CMK (cell line): ENCODE measurements at regions not wholly inside any gene's neighbourhood (a gene's known extent, or its start where the extent isn't known, plus 50 kb on each side); places are given as distances from the start of the nearest gene placed in this dataset.
A peak's percentile ranks its signal among the peaks of the same experiment; 100 is the strongest.
"Not testable (repeated sequence)": the region's sequence is repeated elsewhere in the genome, so short reads cannot be mapped to it uniquely, and the experiment has no call there.

Experiments used
- DNase-seq: peaks from one replicate; pipeline ENCODE4 v3.0.0-alpha.2; 2010; ENCODE audit warnings: low read depth

DNA sequence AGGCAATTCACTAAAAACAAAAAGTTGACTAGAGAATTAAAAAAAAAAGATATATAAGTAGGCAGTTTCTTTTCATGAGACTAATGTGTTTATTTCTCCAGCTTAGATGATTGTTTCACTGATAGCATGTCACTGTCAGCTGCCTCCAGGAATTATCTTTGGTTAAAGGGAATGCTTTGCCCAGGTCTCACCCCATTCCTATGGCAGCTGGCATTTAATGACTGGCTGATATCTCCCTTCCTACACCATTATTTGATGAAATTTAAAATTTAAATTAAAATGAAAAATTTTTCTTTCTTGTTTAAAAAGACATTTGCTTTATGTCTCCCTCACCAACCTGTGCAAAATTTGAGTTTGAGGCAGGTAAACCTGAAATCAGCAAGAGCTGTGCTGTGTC is 214.5 kb upstream of the PRSS1 start:
- DNase-seq = no peak

DNA sequence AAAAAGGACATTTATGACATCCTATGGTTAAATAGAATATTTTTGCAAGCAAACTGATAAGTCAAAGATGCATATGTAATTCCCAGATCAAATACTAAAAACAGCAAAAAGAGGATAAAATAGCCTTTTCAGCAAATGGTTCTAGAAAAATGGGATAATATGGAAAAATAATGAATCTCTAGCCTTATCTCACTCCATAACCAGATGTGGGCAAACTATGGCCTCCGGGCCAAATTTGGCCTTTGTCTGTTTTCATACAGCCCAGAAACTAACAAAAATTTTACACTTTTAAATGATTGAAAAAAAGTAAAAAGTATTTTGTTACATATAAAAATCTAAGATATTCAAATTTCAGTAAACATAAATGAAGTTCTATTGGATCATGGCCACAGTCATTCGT is 215.4 kb upstream of the PRSS1 start:
- DNase-seq = no peak

DNA sequence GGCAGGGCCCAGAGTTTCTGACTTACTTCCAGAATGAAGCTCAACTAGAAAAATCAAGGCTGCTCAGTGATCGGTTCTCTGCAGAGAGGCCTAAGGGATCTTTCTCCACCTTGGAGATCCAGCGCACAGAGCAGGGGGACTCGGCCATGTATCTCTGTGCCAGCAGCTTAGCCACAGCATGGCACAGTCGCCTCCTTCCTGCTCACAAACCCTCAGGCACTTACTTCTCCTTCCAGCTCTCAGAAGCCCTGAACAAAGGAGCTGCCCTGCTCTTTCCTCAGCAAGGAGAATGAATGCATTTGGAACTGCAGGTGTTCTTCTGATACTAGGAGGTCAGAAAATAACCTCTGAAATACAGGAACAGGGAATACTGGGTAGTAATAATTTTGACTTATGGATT is 219.7 kb upstream of the PRSS1 start:
- DNase-seq = no peak

DNA sequence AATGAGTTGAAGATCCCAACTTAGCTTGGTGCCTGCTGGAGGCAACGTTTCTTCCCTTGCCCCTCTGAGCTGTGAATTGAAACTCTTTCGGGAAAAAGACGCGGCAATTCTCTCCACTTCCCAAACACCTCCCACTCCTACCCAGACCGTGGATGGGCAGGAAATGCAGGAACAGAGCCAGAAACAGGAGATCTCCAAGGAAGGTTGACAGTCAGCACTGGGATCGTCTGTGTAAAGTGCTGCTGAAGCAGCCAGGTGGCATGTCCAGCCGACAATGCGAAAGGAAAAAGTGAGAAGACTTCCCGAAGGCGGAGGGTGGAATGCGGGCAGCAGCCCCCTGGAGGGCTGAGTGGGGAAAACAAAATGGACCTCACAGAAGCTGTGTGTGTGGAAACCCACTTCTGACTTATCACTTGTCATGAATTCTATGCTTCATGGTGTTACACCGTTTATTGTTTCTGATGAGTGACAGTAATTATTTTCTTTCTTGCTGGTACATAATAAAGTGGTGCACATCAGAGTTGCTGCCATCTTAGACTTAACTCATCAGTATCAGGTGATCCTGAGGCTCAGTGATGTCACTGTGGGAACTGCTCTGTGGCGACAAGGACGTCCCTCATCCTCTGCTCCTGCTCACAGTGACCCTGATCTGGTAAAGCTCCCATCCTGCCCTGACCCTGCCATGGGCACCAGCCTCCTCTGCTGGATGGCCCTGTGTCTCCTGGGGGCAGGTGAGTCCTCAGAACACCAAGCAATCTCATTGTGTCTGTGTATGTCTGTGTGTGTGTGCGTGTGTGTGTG is 220.5 kb upstream of the PRSS1 start:
- no peak for DNase-seq

DNA sequence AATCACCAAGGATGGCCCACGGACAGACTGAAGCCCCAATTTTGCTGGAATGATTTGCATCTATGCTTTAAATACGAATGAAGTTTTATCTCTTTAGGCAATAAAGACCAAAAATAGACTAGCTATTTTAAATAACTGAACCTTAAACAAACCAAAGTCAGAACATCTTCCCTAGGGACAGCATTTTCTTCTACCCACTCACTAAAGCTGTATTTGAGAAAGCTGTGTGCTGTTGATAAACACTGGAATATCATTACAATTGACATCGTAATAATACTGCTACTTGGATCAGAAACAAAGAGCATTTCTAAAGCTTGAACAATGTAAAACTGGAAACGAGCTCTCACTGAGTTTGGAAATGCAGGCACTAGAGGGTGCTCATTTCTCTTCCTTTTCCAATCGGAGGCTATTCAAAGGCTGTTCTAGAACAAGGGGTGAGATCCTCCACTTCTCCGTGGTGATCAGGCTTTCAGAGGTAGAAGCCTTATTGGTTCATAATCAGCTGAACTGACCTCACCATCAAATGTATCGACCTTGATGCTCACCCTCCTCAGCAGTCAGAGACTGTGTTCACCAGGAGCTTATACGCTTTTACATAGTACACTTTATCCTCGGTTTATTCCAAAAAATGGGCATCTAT is 225.3 kb upstream of the PRSS1 start:
- DNase-seq = no peak

- no peak for DNase-seq
Observed at GRCh38 chr7:142522735-142523134, 226.5 kb upstream of the PRSS1 start.

DNA sequence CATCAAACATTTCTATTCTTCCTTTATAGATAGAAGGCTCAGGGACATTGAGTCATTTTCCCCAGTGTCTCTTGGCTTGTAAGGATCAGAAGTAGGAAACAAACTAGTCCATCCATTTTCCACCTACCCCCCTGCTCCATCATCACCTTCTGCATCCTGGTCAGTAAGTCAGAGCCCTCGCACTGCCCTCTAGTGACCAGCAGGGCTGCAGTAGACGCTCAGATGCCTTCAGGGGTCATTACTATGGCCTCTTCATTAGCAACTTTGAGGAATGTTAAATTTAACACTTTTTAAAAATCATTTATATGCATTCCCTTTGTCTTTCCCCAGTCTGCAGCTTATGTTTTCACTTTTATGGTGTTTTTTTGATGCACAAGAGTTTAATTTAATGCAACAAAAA is 228.4 kb upstream of the PRSS1 start:
- not testable (repeated sequence) for DNase-seq

DNA sequence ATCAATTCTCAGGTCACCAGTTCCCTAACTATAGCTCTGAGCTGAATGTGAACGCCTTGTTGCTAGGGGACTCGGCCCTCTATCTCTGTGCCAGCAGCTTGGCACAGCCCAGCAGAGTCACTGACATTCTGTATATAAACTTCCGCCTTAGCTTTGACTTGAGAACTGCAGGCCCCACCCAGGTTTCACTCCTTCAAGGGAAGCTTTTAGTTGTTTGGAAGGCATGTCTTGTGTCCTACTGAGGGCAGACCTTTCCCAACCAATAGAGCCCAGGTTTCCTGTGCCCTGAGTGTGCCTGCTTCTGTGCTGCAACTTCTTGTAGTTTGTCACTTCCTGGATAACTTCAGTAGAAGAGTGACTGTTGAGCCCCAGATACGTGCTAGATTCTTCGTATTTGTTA is 228.8 kb upstream of the PRSS1 start:
- not testable (repeated sequence) for DNase-seq

DNA sequence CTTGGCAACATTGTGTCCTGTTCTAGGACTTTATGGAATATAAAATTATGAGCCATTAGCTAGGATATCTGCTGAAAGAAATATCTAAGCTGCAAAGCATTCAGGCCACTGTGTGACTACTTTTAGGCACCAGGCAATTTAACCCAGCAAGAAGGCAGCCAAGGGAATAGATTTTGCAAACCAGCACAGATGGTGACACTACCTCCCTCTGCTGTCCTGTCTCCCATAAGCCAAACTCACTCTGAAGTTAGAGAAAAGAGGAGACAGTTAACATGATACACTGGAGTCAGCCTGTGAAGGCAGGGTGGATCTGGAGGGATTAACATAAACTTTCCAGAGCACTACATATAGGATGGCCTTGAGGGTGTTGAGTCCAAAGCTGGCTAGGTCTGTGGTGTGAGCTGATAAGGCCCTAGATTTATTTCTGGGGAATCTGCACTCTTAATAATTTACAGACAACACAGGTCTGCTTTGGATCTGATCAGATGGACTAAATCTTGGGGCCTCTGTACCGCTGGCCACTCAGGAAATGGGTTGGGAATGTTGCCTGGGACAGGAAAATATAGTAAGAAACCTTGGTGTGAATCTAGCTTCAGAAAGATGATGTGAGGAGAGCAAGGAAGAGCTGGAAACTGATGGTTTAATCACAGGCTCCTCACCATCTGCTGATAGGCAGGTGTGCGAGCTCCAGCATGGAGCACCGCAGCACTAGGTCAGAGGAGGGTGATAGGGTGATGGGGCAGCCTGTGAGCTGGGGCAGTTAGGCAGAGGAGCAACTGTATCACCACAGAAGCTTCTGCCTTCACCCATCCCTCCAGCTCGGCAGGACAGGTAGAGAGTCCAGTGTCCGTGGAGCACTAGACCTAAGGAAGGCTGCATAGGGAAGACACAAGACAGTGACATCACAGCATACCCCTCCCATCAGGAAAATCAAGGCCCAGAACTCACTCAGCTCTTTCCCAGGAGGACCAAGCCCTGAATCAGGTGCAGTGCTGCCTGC is 229.9 kb upstream of the PRSS1 start:
- DNase-seq = no peak

DNA sequence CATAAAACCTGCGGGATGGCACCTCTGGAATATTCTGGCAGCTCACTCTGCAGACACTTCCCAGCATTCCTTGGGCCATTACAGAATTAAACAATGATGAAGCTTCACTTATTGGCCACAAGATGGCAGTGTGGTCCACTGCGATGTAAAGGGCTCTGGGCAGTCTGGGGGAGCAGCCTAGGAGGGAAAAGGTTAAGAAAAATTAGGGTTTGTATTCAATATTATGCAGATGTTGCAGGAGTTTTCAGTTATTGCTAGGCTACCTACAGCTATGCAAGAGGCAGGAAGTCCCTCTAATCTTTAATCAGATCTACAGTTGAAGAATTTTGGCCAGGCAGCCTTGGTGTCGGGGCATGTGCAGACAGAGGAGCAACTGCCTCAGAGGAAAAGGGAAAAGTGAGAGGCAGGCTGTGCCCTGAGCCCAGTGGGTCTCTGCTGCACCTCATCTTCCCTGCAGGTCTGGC is 233.2 kb upstream of the PRSS1 start:
- DNase-seq = peak; percentile 26

DNA sequence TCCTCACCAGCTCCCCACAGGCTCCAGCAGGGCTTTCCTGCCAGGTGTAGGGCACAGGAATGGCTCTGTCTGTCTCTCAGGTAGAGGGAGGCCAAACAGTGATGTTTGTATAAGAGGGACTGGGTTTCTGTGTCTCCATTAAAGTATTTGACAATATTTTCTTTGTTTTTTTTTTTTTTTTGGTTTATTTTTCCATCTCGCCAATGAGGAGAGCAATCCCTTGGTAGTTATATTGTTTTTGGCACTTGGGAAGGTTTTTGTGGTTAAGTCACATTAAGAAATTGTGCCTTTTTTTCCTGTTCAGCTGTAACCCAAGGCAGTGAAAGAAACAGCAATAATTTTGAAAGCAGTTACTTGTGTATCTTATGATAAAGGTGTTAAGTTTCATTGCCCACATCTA is 234.6 kb upstream of the PRSS1 start:
- DNase-seq = not testable (repeated sequence)

DNA sequence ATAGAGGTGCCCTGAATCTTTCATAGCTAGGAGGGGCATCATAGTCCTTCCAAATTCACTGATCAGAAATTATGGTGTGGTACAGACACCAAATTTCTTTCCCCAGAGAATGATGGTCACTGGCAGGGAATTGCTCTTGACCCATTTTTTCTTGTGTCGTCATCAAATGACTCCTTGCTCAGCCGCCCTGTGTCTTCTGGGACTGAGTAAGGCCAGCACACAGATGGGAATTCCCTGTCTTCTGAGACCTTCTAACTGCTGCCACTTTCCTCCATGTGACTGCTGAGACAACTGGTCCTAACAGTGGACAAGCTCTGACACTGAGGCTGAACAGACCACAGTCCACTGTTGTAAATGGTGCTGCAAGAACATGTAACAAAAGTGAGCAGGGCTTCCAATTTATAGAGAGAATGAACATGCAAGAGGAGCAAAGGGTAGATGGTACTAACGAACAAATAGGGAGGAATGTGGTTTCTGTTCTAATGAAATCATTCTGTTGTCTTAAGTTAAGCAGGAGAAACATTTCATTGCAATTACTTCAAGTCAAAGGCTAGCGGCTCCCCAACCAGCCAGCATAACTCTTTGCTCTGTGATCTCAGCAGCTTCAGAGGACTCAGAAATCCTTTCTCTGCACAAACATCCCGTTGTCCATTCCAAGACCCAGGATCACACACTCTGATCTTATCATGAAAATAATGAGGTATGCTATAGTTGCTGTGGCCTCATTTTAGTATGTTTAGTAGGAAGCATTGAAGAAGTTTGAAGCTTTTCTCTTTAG is 235.9 kb upstream of the PRSS1 start:
- no peak for DNase-seq

DNA sequence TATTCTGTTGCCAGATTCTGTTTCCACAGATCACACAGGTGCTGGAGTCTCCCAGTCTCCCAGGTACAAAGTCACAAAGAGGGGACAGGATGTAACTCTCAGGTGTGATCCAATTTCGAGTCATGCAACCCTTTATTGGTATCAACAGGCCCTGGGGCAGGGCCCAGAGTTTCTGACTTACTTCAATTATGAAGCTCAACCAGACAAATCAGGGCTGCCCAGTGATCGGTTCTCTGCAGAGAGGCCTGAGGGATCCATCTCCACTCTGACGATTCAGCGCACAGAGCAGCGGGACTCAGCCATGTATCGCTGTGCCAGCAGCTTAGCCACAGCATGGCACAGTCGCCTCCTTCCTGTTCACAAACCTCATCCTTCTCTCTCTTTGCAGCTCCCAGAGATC is 237.5 kb upstream of the PRSS1 start:
- no peak for DNase-seq

GRCh38 chr7:142511374-142511773 is 237.9 kb upstream of the PRSS1 start:
- DNase-seq = no peak

DNA sequence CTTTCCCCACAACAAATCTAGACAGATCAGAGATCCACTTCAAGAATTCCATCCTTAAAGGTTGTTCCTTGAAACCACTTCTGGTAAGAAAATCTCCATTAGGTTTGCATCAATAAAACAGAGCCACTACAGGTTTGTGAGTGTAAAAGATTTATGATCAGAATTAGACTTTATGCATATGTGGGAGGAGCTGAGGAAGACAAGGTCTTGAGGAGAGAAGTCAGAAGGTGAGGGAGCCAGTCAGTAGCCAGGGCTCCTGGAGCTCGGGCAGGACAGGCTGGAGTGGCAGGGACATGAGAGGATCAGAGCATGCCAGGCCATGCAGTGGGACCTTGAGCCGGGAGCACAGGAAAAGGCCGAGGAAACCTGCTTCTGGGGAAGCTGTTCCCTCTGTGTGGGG is 240.0 kb upstream of the PRSS1 start:
- not testable (repeated sequence) for DNase-seq

GRCh38 chr7:142508251-142508650 is 241.0 kb upstream of the PRSS1 start:
- DNase-seq = no peak

- no peak for DNase-seq
Observed at GRCh38 chr7:142507799-142508198, 241.5 kb upstream of the PRSS1 start.

- not testable (repeated sequence) for DNase-seq
Observed at GRCh38 chr7:142507066-142507465, 242.2 kb upstream of the PRSS1 start.

DNA sequence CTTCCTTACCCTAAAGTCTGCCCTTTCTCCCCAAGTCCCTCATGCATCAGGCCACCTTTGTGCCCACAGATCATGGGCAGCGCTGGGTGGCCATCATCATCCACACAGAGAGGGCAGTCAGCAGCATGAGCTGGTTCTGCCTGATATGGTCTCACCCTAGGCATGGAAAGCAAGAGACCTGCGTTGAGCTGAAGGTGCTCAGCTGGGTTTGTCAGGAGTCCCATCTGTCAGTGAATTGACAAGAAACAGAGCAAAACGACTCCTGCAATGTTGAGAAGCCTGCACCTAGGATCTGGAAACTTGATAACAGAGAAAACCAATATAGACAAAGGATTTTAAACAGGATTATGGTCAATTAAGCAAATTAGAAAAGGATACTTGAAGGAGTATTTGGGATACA is 242.7 kb upstream of the PRSS1 start:
- DNase-seq = no peak

- DNase-seq = not testable (repeated sequence)
Observed at GRCh38 chr7:142503949-142504348, 245.3 kb upstream of the PRSS1 start.

- no peak for DNase-seq
Observed at GRCh38 chr7:142503036-142503435, 245.2 kb upstream of the PRSS58 start.

DNA sequence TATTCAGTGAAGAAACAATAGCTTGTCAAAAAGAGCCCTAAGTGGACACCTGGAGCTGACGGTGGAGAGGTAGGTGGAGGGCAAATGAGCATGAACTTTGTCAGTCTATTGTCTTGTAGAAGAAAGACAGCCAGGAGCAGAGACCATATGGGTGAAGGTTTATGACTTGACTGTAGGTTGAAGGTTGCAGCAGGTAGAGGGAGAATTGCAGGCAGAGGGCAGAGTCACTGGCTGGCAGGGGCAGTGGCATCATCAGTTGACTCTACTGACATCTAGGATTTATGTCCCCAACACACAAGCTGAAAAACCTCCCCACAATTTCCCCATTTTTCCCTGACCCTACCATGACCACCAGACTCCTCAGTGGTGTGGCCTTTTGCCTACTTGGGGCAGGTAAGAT is 243.6 kb upstream of the PRSS58 start:
- no peak for DNase-seq
